ENCODE measurements at regions not wholly inside any gene's neighbourhood (a gene's known extent, or its start where the extent isn't known, plus 50 kb on each side); places are given as distances from the start of the nearest gene placed in this dataset.

DNA sequence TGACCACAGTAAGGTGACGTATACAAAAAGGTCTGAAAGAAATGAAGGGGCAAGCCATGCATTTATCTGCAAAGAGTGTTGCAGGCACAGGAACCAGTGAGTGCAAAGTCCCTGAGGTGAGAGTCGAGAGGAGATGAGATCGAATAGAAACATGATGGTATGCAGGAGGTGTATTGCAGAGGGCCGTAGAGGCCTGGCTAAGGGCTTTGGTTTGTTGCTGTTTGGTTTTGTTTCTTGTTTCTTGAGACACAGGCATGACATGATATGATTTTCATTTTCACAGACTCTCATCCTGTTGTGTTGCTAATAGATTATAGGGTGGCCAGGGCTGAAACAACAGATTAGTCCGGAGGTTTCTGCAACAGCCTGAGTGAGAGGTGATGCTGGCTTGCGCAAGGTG is 80.4 kb downstream of the HSPH1 start:
- no peak for DNase-seq

- DNase-seq, result no peak
These were observed 86.9 kb downstream of the HSPH1 start for GRCh38 chr13:31074756-31075155.

DNA sequence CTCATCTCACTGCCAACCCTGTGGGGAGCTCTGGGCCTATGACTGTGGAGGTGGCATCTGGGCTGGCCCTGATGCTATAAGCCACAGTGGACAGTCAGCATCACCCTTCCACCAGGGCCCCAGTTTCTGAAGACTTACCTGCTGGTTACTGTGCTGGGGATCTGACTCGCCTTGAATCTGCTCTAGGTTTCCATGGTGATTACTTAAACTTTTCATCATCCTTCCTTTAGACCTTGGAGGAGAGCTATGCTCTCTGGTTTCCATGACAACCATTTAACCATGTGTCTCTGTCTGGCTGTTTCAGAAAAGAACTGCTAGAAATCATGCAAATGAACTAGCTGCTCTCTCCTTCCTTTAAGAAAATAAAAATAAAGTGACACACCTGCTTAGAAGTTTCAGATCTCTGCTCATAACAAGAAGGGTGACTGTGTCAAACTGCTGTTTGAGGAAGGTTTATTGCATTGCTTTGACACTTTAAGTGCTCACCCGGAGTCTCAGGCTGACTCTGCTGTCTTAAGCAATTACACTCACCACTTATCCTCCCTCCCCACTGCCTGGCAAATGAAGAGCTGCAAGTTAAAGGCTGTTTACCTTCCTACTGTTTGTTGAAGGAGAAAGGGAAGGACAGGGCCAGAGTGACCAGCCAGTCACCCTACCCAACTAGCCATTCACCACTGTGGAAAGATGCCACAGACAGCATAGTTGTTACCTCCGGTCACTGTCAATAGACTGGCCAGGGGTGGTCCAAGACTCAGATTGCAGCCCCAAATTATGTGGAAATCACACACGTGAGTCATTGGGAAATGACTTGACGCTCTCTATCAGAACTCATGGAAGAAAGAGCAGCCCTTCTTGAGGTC is 87.6 kb downstream of the HSPH1 start:
- DNase-seq, result peak in 1 of 2 donors; percentile 13

DNA sequence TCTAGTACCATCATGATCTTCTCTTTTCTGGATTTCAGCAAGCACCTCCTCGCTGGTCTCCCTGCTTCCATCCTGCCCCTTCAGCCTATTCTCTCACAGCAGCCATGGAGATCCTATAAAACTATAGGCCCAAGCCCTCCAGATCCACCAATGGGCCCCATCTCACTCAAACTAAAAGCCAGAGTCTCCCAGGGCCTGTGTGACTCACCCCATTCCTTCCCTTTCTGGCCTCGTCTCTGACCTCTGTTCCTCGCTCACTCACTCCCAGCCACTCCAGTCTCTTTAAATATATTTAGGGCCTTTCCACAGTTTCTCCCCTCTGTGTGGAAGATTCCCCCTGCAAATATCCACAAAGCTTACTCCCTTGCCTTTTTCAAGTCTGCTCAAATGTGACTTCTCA is 89.7 kb downstream of the HSPH1 start:
- no peak for DNase-seq

- DNase-seq, result no peak
These were observed 91.7 kb downstream of the HSPH1 start for GRCh38 chr13:31069808-31070534.

DNA sequence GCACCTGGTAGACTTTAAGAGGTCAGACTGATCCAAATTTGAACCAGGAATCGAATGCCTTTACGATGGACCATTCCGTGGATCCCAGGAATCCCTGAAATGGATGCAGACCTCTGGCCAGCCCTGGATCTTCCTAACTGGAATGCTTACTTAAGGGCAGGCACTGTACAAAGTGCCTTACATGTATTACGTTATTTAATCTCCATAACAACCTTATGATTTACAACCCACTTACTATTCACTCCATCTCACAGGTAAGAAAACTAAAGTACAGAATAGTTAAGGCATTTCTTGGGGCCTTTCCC is 93.6 kb downstream of the HSPH1 start:
- no peak for DNase-seq

DNA sequence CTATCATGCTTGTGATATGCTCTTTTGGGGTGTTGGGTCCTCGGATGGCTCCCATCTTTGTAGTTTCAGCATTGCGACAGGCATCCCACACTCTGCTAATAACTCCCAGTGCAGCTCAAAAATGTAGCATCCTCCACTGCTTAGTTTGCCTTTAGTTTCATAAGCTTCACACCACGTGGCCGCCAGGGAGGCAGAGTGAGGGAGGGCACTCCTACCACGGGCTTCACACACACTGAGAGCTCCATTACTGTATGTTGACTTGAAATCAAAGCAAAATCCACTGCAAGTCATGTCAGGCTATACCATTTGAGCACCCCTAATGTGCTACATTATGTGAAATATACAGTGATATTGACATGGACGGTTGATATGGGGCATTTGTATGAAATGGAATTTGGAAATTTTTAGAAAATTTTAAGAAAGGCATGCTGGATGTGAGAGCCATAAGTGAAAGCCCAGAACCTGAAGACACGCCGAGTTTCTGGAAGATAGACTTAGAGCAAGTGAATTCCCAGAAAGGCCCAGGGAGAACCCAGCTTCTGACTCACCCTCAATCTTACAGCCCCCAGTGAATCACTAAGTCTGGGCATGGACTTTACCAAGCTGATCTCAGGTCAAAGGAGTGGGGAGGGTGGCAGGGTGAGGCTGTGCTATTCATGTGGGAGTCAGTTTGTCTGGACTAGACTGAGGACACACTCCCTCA is 94.1 kb downstream of the HSPH1 start:
- no peak for DNase-seq

- no peak for DNase-seq
These were observed 97.1 kb downstream of the HSPH1 start for GRCh38 chr13:31064636-31065035.

- DNase-seq, result no peak
These were observed 97.9 kb downstream of the HSPH1 start for GRCh38 chr13:31063772-31064171.

DNA sequence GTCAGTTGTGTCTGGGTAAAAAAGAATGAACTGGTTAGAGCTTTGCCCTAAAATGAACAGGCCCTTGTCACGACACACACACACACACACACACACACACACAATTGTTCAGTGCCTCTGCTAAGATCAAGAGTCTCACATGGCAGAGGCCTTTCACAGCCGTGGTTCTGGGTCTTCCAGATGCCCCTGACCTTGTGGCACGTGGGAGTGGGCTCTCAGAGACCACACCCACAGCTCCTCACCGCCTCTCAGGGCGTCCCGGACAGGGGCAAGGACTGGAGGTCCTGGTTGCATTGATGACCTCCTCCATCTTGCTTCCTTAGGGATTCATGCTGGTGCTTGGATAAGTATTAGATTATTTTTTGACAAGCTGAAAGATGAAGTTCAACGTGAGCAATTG is 101.0 kb downstream of the HSPH1 start:
- DNase-seq, result no peak

DNA sequence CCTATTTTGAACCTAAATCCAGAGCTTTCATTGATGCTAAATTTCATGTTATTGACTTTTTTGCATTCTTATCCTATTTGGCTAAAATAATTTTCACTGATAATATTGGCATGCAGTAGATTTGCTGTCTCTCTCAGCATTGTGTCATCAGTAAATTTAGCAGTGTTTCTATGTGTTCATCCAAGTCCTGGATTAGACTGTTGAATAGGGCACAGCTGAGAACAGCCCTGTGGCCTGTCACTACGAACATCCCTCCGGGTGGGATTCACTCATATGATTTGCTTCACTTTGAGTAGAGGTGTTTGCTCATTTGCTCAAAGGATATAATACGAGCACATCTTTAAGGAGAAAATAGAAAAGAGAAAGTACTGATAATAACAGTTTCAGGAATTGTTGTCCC is 101.5 kb downstream of the HSPH1 start:
- no peak for DNase-seq

DNA sequence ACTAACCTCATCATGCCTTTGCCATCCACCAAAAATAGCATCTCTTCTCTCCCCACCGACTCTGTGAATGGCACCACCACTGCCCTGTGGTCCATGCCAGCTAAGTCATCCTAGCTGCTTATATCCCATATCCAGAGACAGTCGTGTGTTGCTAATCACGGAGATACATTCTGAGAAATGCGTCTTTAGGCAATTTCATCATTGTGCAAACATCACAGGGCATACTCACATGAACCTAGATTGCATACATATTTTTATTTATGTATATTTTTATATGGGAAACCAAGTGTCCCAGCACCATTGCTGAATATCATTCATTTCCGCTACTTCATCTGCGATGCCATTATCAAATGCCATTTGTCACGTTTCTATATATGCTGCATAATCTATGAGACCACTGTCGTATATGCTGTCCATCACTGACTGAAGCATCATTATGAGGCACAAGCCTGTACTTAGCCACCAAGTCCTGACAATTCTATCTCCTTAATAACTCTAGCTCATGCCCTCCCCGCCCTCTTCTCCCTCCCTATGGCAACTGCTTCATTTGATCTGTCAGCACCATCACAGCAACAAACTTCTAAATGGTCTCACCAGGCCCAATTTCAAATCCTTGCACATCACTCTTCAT is 104.2 kb downstream of the HSPH1 start:
- DNase-seq, result no peak

DNA sequence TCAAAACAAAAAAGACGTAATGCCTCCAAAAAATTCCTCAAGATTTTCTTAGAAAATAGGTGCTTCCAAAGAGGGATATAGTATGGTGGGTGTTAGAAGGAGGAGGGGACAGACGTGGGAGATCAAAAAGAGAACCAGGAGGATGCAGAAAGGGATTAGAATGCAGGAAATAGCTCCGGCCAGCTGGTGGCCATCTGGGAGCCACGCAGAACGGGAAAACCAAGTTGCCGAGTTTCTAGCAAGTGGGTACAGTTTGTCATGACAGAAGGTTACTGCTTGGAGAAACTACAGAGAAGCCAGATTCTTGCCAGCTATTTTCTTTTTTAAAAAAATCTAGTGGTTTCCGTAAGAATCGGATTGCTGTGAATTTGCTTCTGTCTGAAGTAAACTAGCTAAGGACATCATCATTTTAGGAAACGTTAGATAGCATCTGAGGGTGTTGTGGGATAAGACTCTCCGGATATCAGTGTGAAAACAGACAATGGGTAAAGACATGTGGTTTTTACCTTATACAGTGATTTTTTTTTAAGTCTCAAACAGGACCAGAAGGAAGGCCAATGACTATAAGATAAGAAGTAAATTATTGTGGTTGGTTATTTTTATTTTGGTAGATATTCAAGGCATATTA is 104.9 kb downstream of the HSPH1 start:
- DNase-seq, result no peak

GRCh38 chr13:31055589-31055988 is 106.1 kb downstream of the HSPH1 start:
- no peak for DNase-seq

DNA sequence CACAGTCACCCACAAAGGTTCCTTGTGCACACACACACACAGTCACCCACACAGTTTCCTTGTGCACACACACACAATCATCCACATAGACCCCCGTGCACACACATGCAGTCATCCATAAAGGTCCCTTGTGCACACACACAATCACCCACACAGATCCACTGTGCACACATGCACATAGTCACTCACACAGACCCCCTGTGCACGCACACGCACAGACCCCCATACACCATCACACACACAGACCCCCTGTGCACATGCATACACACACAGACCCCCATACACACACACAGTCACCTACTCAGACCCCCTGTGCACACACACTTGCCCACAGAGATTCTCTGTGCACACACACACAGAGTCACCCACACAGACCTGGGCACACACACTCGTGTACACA is 107.1 kb downstream of the HSPH1 start:
- DNase-seq, result no peak

DNA sequence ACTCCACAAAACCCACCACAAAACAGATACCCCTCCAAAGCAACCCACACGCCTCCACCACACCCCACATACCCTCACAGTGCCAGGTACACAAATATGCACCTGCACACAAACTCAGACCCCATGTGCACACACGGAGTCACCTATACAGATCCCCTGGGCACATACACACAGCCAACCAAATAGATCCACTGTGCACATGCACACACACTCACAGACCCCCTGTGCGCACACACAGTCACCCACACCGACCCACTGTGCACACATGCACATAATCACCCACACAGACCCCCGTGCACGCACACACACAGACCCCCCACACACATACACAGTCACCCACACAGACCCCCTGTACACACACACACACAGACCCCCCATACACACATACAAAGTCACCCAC is 107.8 kb downstream of the HSPH1 start:
- DNase-seq, result no peak

DNA sequence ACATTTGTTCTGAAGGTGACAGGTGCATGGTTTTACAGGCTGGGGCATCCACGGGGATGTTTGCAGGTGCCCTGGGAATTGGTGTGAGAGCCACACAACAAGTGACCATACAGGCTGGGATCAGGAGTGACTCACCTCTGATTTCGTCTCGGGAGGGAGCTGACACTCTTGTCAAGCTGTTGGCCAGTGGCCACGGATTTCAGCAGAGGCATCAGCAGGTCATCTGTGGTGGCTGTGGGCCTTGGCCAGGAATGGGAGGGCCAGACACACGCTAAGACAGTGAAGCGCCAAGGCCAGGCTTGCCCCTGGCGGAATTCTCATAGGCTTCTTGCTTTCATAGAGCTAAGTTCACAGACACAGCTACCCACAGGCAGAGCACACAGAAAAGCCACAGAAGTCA is 108.6 kb downstream of the HSPH1 start:
- DNase-seq, result no peak

- DNase-seq, result no peak
These were observed 109.2 kb downstream of the HSPH1 start for GRCh38 chr13:31052478-31052877.

- no peak for DNase-seq
These were observed 109.7 kb downstream of the HSPH1 start for GRCh38 chr13:31051999-31052398.

- DNase-seq, result peak in 1 of 2 donors; percentile 18
These were observed 111.0 kb downstream of the HSPH1 start for GRCh38 chr13:31050486-31051400.

DNA sequence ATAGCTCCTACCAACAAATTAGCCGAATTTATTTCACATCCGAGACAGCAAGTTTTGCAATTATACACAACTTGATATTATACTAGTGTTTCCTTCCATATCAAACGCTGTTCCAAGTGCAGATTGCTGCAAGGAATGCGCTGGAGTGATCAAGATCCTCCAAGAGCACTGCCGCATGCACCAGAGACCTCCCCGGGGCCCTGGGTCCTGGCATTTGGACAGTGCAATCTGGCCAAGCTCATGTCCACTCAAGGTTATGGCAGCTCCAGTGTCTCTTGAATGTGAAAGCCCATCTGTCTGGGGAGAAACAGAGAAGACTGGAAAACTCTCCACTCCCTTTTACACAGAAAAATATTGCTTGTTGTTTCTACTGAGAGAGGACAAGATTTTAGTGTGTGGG is 111.9 kb downstream of the HSPH1 start:
- DNase-seq, result no peak

GRCh38 chr13:31049083-31049482 is 112.6 kb downstream of the HSPH1 start:
- DNase-seq, result no peak
